ENCODE measurements at regions not wholly inside any gene's neighbourhood (a gene's known extent, or its start where the extent isn't known, plus 50 kb on each side); places are given as distances from the start of the nearest gene placed in this dataset.

DNA sequence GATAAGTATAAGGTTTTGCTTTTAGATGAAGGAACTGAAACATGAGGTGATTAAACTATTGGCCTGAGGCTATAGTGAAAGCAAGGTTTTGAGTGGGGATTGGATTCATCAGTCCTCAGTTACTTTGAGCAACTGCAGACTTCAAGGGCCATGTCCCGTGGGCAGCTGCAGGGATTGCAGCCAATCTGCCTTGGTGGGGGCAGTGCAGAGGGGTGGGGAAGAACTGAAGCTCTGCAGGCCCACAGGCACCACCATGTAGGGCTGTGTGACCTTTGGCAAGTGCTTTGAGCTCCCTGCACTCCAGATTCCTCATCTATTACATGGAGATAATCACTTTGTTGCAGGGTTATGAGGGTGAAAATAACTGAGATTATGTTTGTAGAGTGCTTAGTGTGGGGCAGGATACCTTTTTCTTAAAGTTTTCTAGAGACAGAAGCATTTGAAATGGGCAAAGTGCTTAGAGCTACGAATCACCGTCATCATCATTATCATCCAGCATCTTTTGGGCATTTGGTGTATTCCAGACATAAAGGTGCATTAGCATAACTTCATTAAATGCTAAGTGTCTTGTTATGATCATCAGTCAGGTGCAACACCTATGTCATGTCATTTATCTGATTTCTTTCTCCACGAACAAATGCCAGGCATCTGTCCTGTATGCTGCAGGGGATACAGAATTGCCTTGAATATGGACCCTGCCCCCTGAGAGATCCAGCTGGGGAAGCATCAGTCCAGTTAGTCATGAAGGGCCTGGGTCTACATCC, 72.1 kb upstream of the TENM4 start:
- Histone ChIP-seq H3K4me3 (ENCODE audit: low read depth, low read length) (no peak overlapping the region), H3K27me3 (ENCODE audit: control insufficient read depth, insufficient read depth, low read length) (no peaks in the 10 kb centered on the region), H3K36me3 (ENCODE audit: control insufficient read depth, insufficient read depth, low read length) (no peaks in the 10 kb centered on the region)
- TF ChIP-seq, protein P1, sequence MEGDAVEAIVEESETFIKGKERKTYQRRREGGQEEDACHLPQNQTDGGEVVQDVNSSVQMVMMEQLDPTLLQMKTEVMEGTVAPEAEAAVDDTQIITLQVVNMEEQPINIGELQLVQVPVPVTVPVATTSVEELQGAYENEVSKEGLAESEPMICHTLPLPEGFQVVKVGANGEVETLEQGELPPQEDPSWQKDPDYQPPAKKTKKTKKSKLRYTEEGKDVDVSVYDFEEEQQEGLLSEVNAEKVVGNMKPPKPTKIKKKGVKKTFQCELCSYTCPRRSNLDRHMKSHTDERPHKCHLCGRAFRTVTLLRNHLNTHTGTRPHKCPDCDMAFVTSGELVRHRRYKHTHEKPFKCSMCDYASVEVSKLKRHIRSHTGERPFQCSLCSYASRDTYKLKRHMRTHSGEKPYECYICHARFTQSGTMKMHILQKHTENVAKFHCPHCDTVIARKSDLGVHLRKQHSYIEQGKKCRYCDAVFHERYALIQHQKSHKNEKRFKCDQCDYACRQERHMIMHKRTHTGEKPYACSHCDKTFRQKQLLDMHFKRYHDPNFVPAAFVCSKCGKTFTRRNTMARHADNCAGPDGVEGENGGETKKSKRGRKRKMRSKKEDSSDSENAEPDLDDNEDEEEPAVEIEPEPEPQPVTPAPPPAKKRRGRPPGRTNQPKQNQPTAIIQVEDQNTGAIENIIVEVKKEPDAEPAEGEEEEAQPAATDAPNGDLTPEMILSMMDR (IDR thresholded peaks at IDR 0.05; ENCODE audit: insufficient read depth, low read length, poor library complexity, severe bottlenecking): no peak
- DNase-seq (ENCODE audit: low read depth): no peak

DNA sequence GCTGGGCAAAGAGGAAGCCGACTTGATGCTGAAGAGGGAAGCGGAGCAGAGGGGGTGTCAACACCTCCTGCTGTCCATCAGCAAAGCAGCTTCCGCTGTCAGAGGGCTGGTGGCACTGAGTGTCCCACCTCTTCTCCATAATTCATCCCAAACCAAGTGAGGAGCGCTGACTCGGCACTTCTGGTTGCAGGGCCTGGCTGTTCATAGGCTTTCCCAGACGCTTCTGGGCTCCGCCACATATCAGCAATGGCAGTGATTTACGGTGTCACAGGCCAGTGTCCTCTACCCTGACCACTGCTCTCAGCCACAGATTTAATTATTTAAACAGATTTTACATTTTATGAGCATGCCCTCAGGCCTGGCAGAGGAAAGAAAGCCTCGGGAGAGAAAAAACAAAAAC, 70.1 kb upstream of the TENM4 start:
- DNase-seq (ENCODE audit: low read depth): no peak
- Histone ChIP-seq H3K4me3 (ENCODE audit: low read depth, low read length) (no peak overlapping the region), H3K36me3 (ENCODE audit: control insufficient read depth, insufficient read depth, low read length) (no peaks in the 10 kb centered on the region), H3K27me3 (ENCODE audit: control insufficient read depth, insufficient read depth, low read length) (no peaks in the 10 kb centered on the region)
- TF ChIP-seq, protein P1 (IDR thresholded peaks at IDR 0.05; ENCODE audit: insufficient read depth, low read length, poor library complexity, severe bottlenecking): no peak

DNA sequence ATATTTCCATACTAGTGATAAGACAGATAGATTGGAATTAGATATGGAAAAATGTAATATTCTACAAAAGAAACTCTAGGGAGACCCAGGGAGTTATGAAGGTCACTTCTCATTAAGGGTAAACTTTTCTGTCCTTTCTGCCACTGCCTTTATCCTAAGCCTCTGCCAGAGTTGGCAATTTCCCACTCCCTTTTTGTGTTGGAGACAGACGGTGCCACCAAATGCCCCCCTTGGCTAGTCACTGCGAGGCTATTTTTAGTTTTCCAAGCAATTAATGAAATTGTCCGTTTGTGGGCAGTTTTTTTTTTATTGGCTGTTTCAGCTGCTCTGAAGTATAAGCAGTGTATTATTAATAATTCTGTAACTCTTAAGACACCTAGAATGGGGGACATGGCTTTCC, 67.6 kb upstream of the TENM4 start:
- no peak for DNase-seq (ENCODE audit: low read depth)

DNA sequence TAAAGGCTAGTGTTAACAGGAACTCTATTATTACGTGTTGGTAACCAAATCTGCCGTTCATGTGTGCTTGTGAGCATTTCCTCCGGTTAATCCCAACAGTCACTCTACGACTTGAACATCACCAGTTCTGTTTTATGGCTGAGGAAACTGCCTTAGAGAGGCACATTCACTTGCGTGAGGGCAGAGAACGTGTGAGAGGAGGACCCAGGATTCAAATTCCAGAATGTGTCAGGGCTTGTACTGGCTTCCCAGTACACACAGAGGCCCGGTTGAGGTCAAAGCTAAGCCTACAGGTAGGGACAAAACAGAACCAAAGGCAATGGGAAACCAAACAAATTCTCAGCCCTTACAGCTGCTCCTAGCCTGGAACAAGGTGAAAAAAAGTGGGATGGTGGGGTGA, 66.9 kb upstream of the TENM4 start:
- Histone ChIP-seq H3K36me3 (ENCODE audit: control insufficient read depth, insufficient read depth, low read length) (no peaks in the 10 kb centered on the region), H3K27me3 (ENCODE audit: control insufficient read depth, insufficient read depth, low read length) (no peaks in the 10 kb centered on the region), H3K4me3 (ENCODE audit: low read depth, low read length) (no peak overlapping the region)
- TF ChIP-seq, protein P1 (IDR thresholded peaks at IDR 0.05; ENCODE audit: insufficient read depth, low read length, poor library complexity, severe bottlenecking): no peak
- DNase-seq (ENCODE audit: low read depth): no peak

More for the DNA sequence above, 67.6 kb upstream of the TENM4 start:
- no peaks in the 10 kb centered on the region for H3K36me3 ChIP-seq (ENCODE audit: control insufficient read depth, insufficient read depth, low read length)
- no peaks in the 10 kb centered on the region for H3K27me3 ChIP-seq (ENCODE audit: control insufficient read depth, insufficient read depth, low read length)
- no peak overlapping the region for H3K4me3 ChIP-seq (ENCODE audit: low read depth, low read length)
- TF ChIP-seq, protein P1 (IDR thresholded peaks at IDR 0.05; ENCODE audit: insufficient read depth, low read length, poor library complexity, severe bottlenecking): no peak

DNA sequence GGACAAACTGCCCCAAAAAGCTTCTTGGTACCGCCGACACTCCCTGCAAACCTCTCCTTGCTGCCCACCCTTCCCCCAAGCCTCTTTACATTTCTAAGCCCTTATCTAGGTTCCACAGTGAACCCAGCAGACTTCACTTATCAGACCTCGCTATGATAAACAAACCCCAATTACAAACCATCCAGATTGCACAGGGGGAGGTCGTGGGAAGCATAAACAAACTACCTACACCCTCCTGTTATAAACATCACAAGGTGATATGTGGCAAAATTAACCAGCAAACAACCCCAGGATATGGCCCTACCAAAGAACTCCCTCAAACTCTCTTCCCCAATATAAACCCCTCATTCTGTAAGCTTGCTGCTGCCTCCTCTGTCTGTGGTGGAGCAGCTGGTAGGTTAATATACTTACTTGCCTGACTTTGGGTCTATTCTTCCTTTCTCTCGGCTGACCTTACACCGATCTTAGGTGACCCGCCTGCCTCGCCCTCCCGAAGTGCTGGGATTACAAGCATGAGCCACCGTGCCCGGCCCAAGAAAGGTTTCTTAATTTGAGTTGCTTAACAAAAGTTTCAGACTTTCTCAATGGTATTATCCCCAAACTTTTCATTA, 66.0 kb upstream of the TENM4 start:
- TF ChIP-seq, protein P1 (IDR thresholded peaks at IDR 0.05; ENCODE audit: insufficient read depth, low read length, poor library complexity, severe bottlenecking): no peak
- Histone ChIP-seq H3K4me3 (ENCODE audit: low read depth, low read length) (no peak overlapping the region), H3K36me3 (ENCODE audit: control insufficient read depth, insufficient read depth, low read length) (no peaks in the 10 kb centered on the region), H3K27me3 (ENCODE audit: control insufficient read depth, insufficient read depth, low read length) (no peaks in the 10 kb centered on the region)
- no peak for DNase-seq (ENCODE audit: low read depth)
